Activated T-helper 17 cell treated with anti-CD3 and anti-CD28 coated beads, Interleukin-2, amount 50 U/mL, for 72 hours (primary cell): ENCODE measurements at regions not wholly inside any gene's neighbourhood (a gene's known extent, or its start where the extent isn't known, plus 50 kb on each side); places are given as distances from the start of the nearest gene placed in this dataset.

ENCODE experiments used
- ATAC-seq: fragments of 150-1000 bp; cut with Tn5 transposase; replicated peaks from 2 replicates; pipeline ENCODE4 v1.10.0; 2021; ENCODE audit warnings: mild to moderate bottlenecking, moderate library complexity
- H3K27ac Mint-ChIP-seq: one replicate; pipeline ENCODE4 v1.8.0; 2022; ENCODE audit warnings: mixed read lengths
- H3K27me3 Mint-ChIP-seq: one replicate; pipeline ENCODE4 v1.8.0; 2022; ENCODE audit warnings: mixed read lengths
- H3K36me3 Mint-ChIP-seq: one replicate; pipeline ENCODE4 v1.8.0; 2022; ENCODE audit warnings: low read depth, mild to moderate bottlenecking, mixed read lengths
- H3K4me1 Mint-ChIP-seq: one replicate; pipeline ENCODE4 v1.8.0; 2022; ENCODE audit warnings: mixed read lengths
- H3K4me3 Mint-ChIP-seq: one replicate; pipeline ENCODE4 v1.8.0; 2022; ENCODE audit warnings: mild to moderate bottlenecking, mixed read lengths
- H3K9me3 Mint-ChIP-seq: one replicate; pipeline ENCODE4 v1.8.0; 2022; ENCODE audit warnings: mixed read lengths

DNA sequence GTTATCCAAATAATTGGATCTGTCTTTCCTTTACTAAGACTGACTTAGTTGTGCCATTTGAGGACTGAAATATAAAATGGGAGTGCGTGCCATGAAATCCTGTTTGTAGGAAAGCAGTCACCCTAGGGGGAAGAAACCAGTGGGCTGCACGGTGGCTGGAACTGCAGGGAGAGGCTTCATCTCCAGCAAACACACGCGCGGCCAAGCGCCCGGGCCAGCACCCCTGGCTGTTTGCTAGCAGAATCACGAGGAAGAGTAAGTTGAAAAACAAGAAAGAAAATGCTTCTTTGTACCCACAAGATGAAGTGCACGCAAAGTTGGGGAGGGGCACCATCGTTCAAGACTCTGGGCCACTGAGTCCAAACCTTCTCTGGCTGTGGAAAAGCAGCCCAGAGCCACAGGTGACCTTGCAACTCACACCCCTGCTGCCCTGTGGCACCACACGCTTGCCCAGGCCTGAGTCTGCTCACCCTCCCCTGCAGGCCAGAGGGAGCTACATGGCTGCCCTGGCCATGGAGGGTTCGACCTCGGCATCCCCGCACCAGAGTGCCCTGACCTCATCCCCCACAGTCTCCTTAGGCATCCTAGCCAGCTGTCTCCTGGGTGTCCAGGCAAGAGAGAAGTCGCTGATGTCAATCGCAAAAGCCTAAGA is 55.2 kb downstream of the IRX2 start:
- Mint-ChIP-seq H3K4me1 (no peaks in the 10 kb centered on the region), H3K9me3 (peaks cover 14% of the 10 kb centered on the region), H3K27ac (no peak overlapping the region), H3K4me3 (no peak overlapping the region), H3K36me3 (no peaks in the 10 kb centered on the region), H3K27me3 (no peaks in the 10 kb centered on the region)
- ATAC-seq = no peak

GRCh38 chr5:2695200-2695891 is 56.1 kb downstream of the IRX2 start:
- Mint-ChIP-seq H3K4me1 (no peaks in the 10 kb centered on the region), H3K4me3 (no peak overlapping the region), H3K27ac (no peak overlapping the region), H3K27me3 (no peaks in the 10 kb centered on the region), H3K36me3 (no peaks in the 10 kb centered on the region), H3K9me3 (peaks cover 17% of the 10 kb centered on the region)
- no peak for ATAC-seq

GRCh38 chr5:2691530-2691929 is 59.9 kb downstream of the IRX2 start:
- Mint-ChIP-seq H3K9me3 (peaks cover 8% of the 10 kb centered on the region), H3K27ac (no peak overlapping the region), H3K27me3 (no peaks in the 10 kb centered on the region), H3K4me1 (no peaks in the 10 kb centered on the region), H3K36me3 (no peaks in the 10 kb centered on the region), H3K4me3 (no peak overlapping the region)
- no peak for ATAC-seq

DNA sequence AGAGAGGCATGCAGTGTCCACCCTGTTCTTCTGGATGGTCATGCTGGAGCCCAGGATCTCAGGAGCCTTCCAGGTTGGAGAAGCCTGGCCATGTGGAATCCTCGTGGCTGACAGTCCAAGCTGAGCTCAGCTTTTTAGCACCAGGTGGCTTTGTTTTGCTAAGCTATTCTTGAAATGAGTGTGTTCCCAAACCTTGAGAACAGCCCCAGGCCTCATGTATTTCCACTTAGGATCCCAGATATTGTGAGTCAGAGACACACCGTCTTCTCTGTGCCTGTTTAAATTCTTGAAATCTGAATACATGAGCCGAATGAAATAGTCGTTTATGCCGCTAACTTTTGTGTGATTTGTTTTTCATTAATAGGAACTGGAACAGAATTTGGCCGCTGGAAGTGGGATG is 61.2 kb downstream of the IRX2 start:
- no peak for ATAC-seq
- Mint-ChIP-seq H3K4me3 (no peak overlapping the region), H3K36me3 (no peaks in the 10 kb centered on the region), H3K4me1 (no peaks in the 10 kb centered on the region), H3K9me3 (peaks cover 8% of the 10 kb centered on the region), H3K27me3 (no peaks in the 10 kb centered on the region), H3K27ac (no peak overlapping the region)

DNA sequence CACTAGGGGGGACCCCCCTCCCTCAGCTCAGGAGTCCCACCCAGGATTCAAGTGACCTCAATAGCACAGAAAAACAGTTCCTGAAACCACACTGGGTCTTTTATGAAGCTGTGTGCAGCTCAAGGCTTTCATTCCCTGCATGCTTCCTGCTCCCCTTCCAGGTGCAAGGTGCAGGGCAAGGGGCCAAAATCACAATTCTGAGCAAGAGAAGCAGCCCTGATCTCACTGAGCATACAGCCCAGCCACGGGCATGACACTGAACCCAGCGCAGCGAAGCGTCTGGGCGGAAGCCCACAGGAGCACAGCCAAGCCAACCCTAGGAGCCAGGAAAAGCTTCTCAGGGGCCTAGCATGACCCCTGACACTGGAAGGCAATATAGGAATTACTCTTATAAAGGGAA is 62.9 kb downstream of the IRX2 start:
- ATAC-seq = no peak
- Mint-ChIP-seq H3K36me3 (no peaks in the 10 kb centered on the region), H3K27ac (no peak overlapping the region), H3K27me3 (no peaks in the 10 kb centered on the region), H3K4me3 (no peak overlapping the region), H3K4me1 (no peaks in the 10 kb centered on the region), H3K9me3 (peaks cover 3% of the 10 kb centered on the region)

- ATAC-seq = no peak
- H3K36me3 Mint-ChIP-seq = no peaks in the 10 kb centered on the region
- H3K27ac Mint-ChIP-seq = no peak overlapping the region
- H3K27me3 Mint-ChIP-seq = no peaks in the 10 kb centered on the region
- H3K4me1 Mint-ChIP-seq = no peaks in the 10 kb centered on the region
- H3K4me3 Mint-ChIP-seq = no peak overlapping the region
- peaks cover 3% of the 10 kb centered on the region for H3K9me3 Mint-ChIP-seq
Measured at GRCh38 chr5:2687746-2688145, 63.7 kb downstream of the IRX2 start.

- Mint-ChIP-seq H3K4me3 (no peak overlapping the region), H3K27ac (no peak overlapping the region), H3K4me1 (no peaks in the 10 kb centered on the region), H3K27me3 (no peaks in the 10 kb centered on the region), H3K9me3 (peaks cover 3% of the 10 kb centered on the region), H3K36me3 (no peaks in the 10 kb centered on the region)
- ATAC-seq = no peak
Measured at GRCh38 chr5:2686321-2687124, 65.0 kb downstream of the IRX2 start.

DNA sequence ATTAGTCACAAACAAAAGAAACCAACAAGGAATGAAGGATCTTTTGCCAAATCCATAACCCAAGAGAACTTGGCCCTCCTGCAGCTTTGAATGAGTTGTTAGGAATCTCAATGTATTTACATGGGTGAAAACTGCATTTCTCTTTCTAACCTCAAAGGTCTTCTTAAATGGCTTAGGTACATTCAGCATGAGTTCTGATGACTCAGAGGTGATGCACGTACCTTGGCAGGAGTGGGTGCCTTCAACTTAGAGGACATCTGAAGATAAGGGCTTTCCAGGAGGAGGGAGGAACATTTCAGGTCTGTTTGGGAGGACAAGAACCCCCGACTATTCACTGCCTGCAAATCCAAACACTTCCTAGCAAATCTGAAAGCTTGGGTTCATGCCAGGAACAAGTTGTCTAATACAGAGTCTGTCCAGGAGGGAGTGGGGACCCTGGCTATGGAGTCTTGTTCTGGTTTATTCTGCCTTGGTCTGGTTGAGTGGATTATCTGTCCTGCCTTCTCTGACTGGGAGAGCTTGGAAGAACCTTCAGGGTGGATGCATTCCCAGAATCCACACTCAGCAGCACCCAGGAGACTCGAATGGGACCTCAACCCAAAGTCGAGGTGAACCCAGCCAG is 65.7 kb downstream of the IRX2 start:
- ATAC-seq = no peak
- Mint-ChIP-seq H3K4me3 (no peak overlapping the region), H3K9me3 (no peaks in the 10 kb centered on the region), H3K36me3 (no peaks in the 10 kb centered on the region), H3K27ac (no peak overlapping the region), H3K27me3 (no peaks in the 10 kb centered on the region), H3K4me1 (no peaks in the 10 kb centered on the region)

- no peak for ATAC-seq
- Mint-ChIP-seq H3K27me3 (no peaks in the 10 kb centered on the region), H3K4me1 (no peaks in the 10 kb centered on the region), H3K4me3 (no peak overlapping the region), H3K27ac (no peak overlapping the region), H3K36me3 (no peaks in the 10 kb centered on the region), H3K9me3 (no peaks in the 10 kb centered on the region)
Measured at GRCh38 chr5:2684606-2685005, 66.9 kb downstream of the IRX2 start.

DNA sequence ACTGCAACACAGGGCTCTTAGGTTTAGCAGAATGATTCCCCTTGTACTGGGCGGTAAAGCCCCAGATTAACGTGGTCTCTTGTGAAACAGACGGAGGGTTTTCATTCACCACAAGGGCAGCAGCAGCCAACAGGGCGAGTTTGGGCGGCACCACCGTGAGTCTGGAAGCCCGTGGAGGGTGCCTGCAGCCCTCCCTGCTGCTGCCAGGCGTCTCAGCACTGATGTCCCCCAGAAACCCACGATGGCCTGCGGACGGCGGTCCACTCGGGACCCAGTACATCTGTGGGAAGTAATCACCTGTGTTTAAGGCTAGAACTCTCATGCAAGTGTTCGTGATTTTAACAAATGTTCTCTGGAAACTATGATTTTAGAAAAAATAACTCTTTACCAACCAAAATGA is 67.8 kb downstream of the IRX2 start:
- H3K36me3 Mint-ChIP-seq = no peaks in the 10 kb centered on the region
- ATAC-seq = no peak
- no peaks in the 10 kb centered on the region for H3K4me1 Mint-ChIP-seq
- H3K4me3 Mint-ChIP-seq = no peak overlapping the region
- no peaks in the 10 kb centered on the region for H3K27me3 Mint-ChIP-seq
- no peak overlapping the region for H3K27ac Mint-ChIP-seq
- no peaks in the 10 kb centered on the region for H3K9me3 Mint-ChIP-seq

- ATAC-seq = no peak
- H3K4me3 Mint-ChIP-seq = no peak overlapping the region
- H3K36me3 Mint-ChIP-seq = no peaks in the 10 kb centered on the region
- peaks cover 1% of the 10 kb centered on the region for H3K9me3 Mint-ChIP-seq
- no peaks in the 10 kb centered on the region for H3K4me1 Mint-ChIP-seq
- no peaks in the 10 kb centered on the region for H3K27me3 Mint-ChIP-seq
- H3K27ac Mint-ChIP-seq = no peak overlapping the region
Measured at GRCh38 chr5:2681476-2681875, 70.0 kb downstream of the IRX2 start.

GRCh38 chr5:2680979-2681378 is 70.5 kb downstream of the IRX2 start:
- Mint-ChIP-seq H3K36me3 (no peaks in the 10 kb centered on the region), H3K4me3 (no peak overlapping the region), H3K27me3 (no peaks in the 10 kb centered on the region), H3K27ac (no peak overlapping the region), H3K9me3 (peaks cover 5% of the 10 kb centered on the region), H3K4me1 (no peaks in the 10 kb centered on the region)
- no peak for ATAC-seq

GRCh38 chr5:2677689-2678088 is 73.8 kb downstream of the IRX2 start:
- Mint-ChIP-seq H3K4me3 (no peak overlapping the region), H3K36me3 (no peaks in the 10 kb centered on the region), H3K4me1 (no peaks in the 10 kb centered on the region), H3K27me3 (no peaks in the 10 kb centered on the region), H3K9me3 (peaks cover 5% of the 10 kb centered on the region), H3K27ac (no peak overlapping the region)
- no peak for ATAC-seq

GRCh38 chr5:2675548-2675947 is 75.9 kb downstream of the IRX2 start:
- Mint-ChIP-seq H3K36me3 (no peaks in the 10 kb centered on the region), H3K9me3 (peaks cover 5% of the 10 kb centered on the region), H3K27me3 (no peaks in the 10 kb centered on the region), H3K4me1 (no peaks in the 10 kb centered on the region), H3K4me3 (no peak overlapping the region), H3K27ac (no peak overlapping the region)
- no peak for ATAC-seq

- ATAC-seq = no peak
- no peak overlapping the region for H3K27ac Mint-ChIP-seq
- no peaks in the 10 kb centered on the region for H3K27me3 Mint-ChIP-seq
- peaks cover 5% of the 10 kb centered on the region for H3K9me3 Mint-ChIP-seq
- no peaks in the 10 kb centered on the region for H3K4me1 Mint-ChIP-seq
- H3K36me3 Mint-ChIP-seq = no peaks in the 10 kb centered on the region
- H3K4me3 Mint-ChIP-seq = no peak overlapping the region
Measured at GRCh38 chr5:2674456-2674855, 77.0 kb downstream of the IRX2 start.
